Fibroblast of lung (primary cell): ENCODE measurements at regions not wholly inside any gene's neighbourhood (a gene's known extent, or its start where the extent isn't known, plus 50 kb on each side); places are given as distances from the start of the nearest gene placed in this dataset.

Experiments
- EZH2 ChIP-seq: IDR thresholded peaks from 2 replicates; pipeline ENCODE4 v1.5.1; 2012; ENCODE audit warnings: low read length, control low read depth, mild to moderate bottlenecking; ENCODE audit errors: missing control alignments
- TF ChIP-seq, protein P1 (sequence below), 2 donors: IDR thresholded peaks in 1 of 2; conservative IDR thresholded peaks in 1 of 2; 1 replicate in 1 of 2; 2 replicates in 1 of 2; pipeline ENCODE4 v1.5.1; 2011 to 2012; ENCODE audit warnings: low read length in 2 of 2, control low read depth in 1 of 2, inconsistent platforms in 1 of 2, low read depth in 1 of 2, mild to moderate bottlenecking in 1 of 2

DNA sequence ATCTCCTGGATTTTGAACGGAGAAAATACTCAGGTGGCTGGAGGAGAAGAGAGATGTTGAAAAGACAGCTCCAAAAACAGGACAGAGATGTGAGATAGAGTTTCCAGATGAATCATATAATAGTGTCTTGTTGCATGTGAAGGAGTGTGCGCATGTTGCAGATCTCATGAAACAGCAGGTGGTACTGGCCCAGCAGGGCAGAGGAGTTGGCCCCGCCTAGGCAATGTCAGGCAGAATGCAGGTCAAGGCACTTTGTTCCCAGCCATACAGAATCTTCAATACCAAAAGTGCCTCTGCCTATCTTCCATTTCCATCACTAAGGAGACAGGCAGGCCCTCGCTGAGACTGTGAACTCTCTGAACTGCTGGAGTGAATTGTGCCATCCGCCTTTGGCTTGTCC lies 63.9 kb upstream of the FAT1 start:
- TF ChIP-seq, protein P1, sequence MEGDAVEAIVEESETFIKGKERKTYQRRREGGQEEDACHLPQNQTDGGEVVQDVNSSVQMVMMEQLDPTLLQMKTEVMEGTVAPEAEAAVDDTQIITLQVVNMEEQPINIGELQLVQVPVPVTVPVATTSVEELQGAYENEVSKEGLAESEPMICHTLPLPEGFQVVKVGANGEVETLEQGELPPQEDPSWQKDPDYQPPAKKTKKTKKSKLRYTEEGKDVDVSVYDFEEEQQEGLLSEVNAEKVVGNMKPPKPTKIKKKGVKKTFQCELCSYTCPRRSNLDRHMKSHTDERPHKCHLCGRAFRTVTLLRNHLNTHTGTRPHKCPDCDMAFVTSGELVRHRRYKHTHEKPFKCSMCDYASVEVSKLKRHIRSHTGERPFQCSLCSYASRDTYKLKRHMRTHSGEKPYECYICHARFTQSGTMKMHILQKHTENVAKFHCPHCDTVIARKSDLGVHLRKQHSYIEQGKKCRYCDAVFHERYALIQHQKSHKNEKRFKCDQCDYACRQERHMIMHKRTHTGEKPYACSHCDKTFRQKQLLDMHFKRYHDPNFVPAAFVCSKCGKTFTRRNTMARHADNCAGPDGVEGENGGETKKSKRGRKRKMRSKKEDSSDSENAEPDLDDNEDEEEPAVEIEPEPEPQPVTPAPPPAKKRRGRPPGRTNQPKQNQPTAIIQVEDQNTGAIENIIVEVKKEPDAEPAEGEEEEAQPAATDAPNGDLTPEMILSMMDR (conservative IDR thresholded peaks at IDR 0.05 in 1 of 2, IDR thresholded peaks at IDR 0.05 in 1 of 2; ENCODE audit: low read depth in 1 of 2, low read length in 2 of 2), result no peak
- TF ChIP-seq EZH2, result no peak
